ENCODE measurements at regions not wholly inside any gene's neighbourhood (a gene's known extent, or its start where the extent isn't known, plus 50 kb on each side); places are given as distances from the start of the nearest gene placed in this dataset.

DNA sequence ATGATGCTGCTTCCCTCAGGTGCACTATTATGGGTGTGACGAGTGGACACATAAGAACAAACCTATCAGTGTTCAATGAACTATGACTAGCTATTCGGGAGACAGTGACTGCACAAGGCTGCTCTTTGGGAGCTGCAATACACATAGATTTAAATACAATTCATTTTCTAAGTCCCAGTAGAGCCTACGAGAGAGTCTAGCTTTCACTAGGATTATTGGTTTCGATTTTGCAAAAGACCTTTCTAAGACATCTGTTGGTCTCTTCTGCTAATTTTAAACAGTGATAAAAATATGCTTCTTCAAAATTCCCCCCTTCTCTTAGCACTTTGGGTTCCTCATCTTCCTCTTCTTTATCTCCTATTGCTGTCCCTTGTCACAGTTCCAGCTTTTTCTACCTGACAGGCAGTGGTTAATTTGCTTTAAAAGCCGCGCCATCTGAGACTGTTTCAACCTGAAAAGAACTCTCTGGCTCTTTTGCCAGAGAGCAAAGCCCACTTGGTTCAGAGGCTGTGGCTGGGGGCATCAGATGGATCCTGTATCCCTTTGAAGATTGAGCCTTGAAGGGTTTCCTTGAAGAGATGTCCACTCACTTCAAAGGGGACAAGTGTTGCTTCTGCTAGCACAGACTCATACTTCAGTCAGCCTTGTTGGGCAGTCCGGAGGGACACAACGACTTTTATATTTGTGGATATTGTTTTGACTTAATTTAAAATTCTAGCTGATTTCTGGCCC, 241.5 kb downstream of the MAN2A1 start:
- Histone ChIP-seq H2BK12ac (ENCODE audit: insufficient read length, low read depth, low read length) (no peak overlapping the region), H3K27me3 (ENCODE audit: insufficient read depth, low read length) (no peaks in the 10 kb centered on the region)
- no CpG with 5 or more reads among the region's 8 CpGs for WGBS (ENCODE audit: extremely low coverage, insufficient read length, low lambda C conversion rate)

More for the DNA sequence above, 241.5 kb downstream of the MAN2A1 start:
- Histone ChIP-seq H2BK120ac (ENCODE audit: low read depth, low read length, poor library complexity, severe bottlenecking) (no peak overlapping the region), H2BK20ac (ENCODE audit: low read depth, low read length, poor library complexity, severe bottlenecking) (no peak overlapping the region), H3K18ac (ENCODE audit: insufficient read length, low read depth, low read length) (no peak overlapping the region), H3K4ac (ENCODE audit: low read depth, low read length) (no peak overlapping the region), H3K23ac (ENCODE audit: insufficient read length, low read depth, low read length) (no peak overlapping the region), H3T11ph (ENCODE audit: low read length) (no peak overlapping the region), H4K8ac (replicated peaks; ENCODE audit: insufficient read length, low read depth, low read length) (no peak overlapping the region), H3K23me2 (ENCODE audit: insufficient read length, low read depth, low read length, poor library complexity, severe bottlenecking) (no peaks in the 10 kb centered on the region), H4K20me1 (ENCODE audit: control insufficient read depth, insufficient read depth, insufficient read length) (no peaks in the 10 kb centered on the region), H4K91ac (ENCODE audit: insufficient read length, low read depth, low read length) (no peak overlapping the region), H4K5ac (ENCODE audit: insufficient read length, low read depth, low read length) (no peak overlapping the region), H2BK15ac (ENCODE audit: low read depth, low read length) (no peak overlapping the region), H3K9me3 (ENCODE audit: control insufficient read depth, low read depth, low read length) (no peaks in the 10 kb centered on the region), H2AK5ac (ENCODE audit: insufficient read length, low read length) (no peak overlapping the region), H3K79me2 (ENCODE audit: insufficient read depth, low read length) (no peaks in the 10 kb centered on the region), H3K27ac (ENCODE audit: insufficient read length, low read depth, low read length) (no peak overlapping the region), H3K14ac (ENCODE audit: insufficient read depth, low read length) (no peak overlapping the region), H3K79me1 (ENCODE audit: insufficient read depth, low read depth, low read length, poor library complexity, severe bottlenecking) (no peaks in the 10 kb centered on the region), H2BK5ac (ENCODE audit: insufficient read length, low read length) (no peak overlapping the region), H3K56ac (ENCODE audit: insufficient read length, low read depth, low read length) (no peak overlapping the region), H3K4me2 (ENCODE audit: insufficient read depth, insufficient read length, low read length) (no peak overlapping the region), H3K4me1 (ENCODE audit: insufficient read depth, low read length) (no peaks in the 10 kb centered on the region), H2AFZ (ENCODE audit: low read length) (no peak overlapping the region), H3K9ac (ENCODE audit: extremely low read depth, insufficient read length, low read length) (no peak overlapping the region)
- DNase-seq: no peak
- Mint-ChIP-seq H3K27me3 (ENCODE audit: low read depth) (no peaks in the 10 kb centered on the region; the same call in 1 of the 2 replicates), H3K4me3 (no peak overlapping the region), H3K27ac (no peak overlapping the region; a peak in 1 of 7 replicates), H3K36me3 (ENCODE audit: insufficient read depth in 1 of 3, low read depth in 3 of 3) (no peaks in the 10 kb centered on the region; a peak in 1 of 7 replicates), H3K9me3 (no peaks in the 10 kb centered on the region; a peak in 1 of 5 replicates), H3K4me1 (peaks cover 3% of the 10 kb centered on the region in 2 experiments)
- TF ChIP-seq, protein P1, sequence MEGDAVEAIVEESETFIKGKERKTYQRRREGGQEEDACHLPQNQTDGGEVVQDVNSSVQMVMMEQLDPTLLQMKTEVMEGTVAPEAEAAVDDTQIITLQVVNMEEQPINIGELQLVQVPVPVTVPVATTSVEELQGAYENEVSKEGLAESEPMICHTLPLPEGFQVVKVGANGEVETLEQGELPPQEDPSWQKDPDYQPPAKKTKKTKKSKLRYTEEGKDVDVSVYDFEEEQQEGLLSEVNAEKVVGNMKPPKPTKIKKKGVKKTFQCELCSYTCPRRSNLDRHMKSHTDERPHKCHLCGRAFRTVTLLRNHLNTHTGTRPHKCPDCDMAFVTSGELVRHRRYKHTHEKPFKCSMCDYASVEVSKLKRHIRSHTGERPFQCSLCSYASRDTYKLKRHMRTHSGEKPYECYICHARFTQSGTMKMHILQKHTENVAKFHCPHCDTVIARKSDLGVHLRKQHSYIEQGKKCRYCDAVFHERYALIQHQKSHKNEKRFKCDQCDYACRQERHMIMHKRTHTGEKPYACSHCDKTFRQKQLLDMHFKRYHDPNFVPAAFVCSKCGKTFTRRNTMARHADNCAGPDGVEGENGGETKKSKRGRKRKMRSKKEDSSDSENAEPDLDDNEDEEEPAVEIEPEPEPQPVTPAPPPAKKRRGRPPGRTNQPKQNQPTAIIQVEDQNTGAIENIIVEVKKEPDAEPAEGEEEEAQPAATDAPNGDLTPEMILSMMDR (conservative IDR thresholded peaks at IDR 0.05): no peak

Measured in H9 (cell line).